ENCODE measurements at regions not wholly inside any gene's neighbourhood (a gene's known extent, or its start where the extent isn't known, plus 50 kb on each side); places are given as distances from the start of the nearest gene placed in this dataset.
"Not testable (repeated sequence)": the region's sequence is repeated elsewhere in the genome, so short reads cannot be mapped to it uniquely, and the experiment has no call there.

DNA sequence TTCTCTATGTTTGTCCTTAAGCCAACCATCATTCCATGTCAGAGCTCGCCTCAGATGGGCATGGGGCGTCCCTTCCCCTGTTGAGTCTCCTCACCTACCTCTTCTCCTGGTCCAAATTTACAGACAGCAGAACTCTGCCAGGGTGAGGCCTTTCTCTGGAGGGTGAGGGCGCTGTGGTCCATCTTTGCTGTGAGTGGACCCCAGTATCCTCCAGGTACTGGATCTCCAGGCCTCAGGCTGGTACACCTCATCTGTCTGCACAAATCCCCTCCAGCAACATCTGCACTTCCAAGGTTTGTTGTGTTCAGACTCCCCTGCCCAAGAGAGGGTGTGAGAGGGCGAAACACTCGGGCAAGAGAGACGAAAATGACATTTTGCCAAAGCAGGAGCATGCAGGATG lies 63.9 kb upstream of the EDAR start:
- no peaks in the 10 kb centered on the region for H3K36me3 ChIP-seq (replicated peaks; ENCODE audit: insufficient read depth, low read length)
- H3K4me2 ChIP-seq (ENCODE audit: low read depth, low read length), result no peak overlapping the region
- no peaks in the 10 kb centered on the region for H4K20me1 ChIP-seq (ENCODE audit: insufficient read depth, low read length)
- no peak overlapping the region for H3K9ac ChIP-seq (ENCODE audit: low read length)
- no peaks in the 10 kb centered on the region for H3K79me2 ChIP-seq (ENCODE audit: low read length)
- no peaks in the 10 kb centered on the region for H3K4me1 ChIP-seq (ENCODE audit: low read length)
- TF ChIP-seq EZH2phosphoT487 (IDR thresholded peaks at IDR 0.05; ENCODE audit: low read length), result no peak
- TF ChIP-seq, protein P1, sequence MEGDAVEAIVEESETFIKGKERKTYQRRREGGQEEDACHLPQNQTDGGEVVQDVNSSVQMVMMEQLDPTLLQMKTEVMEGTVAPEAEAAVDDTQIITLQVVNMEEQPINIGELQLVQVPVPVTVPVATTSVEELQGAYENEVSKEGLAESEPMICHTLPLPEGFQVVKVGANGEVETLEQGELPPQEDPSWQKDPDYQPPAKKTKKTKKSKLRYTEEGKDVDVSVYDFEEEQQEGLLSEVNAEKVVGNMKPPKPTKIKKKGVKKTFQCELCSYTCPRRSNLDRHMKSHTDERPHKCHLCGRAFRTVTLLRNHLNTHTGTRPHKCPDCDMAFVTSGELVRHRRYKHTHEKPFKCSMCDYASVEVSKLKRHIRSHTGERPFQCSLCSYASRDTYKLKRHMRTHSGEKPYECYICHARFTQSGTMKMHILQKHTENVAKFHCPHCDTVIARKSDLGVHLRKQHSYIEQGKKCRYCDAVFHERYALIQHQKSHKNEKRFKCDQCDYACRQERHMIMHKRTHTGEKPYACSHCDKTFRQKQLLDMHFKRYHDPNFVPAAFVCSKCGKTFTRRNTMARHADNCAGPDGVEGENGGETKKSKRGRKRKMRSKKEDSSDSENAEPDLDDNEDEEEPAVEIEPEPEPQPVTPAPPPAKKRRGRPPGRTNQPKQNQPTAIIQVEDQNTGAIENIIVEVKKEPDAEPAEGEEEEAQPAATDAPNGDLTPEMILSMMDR (IDR thresholded peaks at IDR 0.05; ENCODE audit: low read length), result no peak
- no peak for TF ChIP-seq EZH2 (optimal IDR thresholded peaks at IDR 0.05; ENCODE audit: low read depth, low read length)
- no peak overlapping the region for H2AFZ ChIP-seq (ENCODE audit: low read length)
- H3F3A ChIP-seq (ENCODE audit: insufficient read depth, low read length), result no peaks in the 10 kb centered on the region
- no peaks in the 10 kb centered on the region for H3K9me2 ChIP-seq (replicated peaks; ENCODE audit: insufficient read depth, low read length)
- DNase-seq, result no peak
- H3K27me3 ChIP-seq (replicated peaks; ENCODE audit: insufficient read depth, low read length), result no peaks in the 10 kb centered on the region
- H3K4me3 ChIP-seq (ENCODE audit: low read length), result no peak overlapping the region
- no peak overlapping the region for H3K27ac ChIP-seq (ENCODE audit: low read length)
- no peaks in the 10 kb centered on the region for H3K9me3 ChIP-seq (replicated peaks; ENCODE audit: insufficient read depth, low read length)

GRCh38 chr2:109049022-109049421 lies 60.0 kb upstream of the EDAR start:
- no peak overlapping the region for H3K9ac ChIP-seq (ENCODE audit: low read length)

GRCh38 chr2:109048163-109048562 lies 59.1 kb upstream of the EDAR start:
- H3K27me3 ChIP-seq (replicated peaks; ENCODE audit: insufficient read depth, low read length), result no peaks in the 10 kb centered on the region
- H4K20me1 ChIP-seq (ENCODE audit: insufficient read depth, low read length), result no peaks in the 10 kb centered on the region
- no peak for DNase-seq
- H3K9ac ChIP-seq (ENCODE audit: low read length), result no peak overlapping the region
- H3K9me2 ChIP-seq (replicated peaks; ENCODE audit: insufficient read depth, low read length), result no peaks in the 10 kb centered on the region
- H3K4me3 ChIP-seq (ENCODE audit: low read length), result no peak overlapping the region
- no peaks in the 10 kb centered on the region for H3F3A ChIP-seq (ENCODE audit: insufficient read depth, low read length)
- H3K4me1 ChIP-seq (ENCODE audit: low read length), result no peaks in the 10 kb centered on the region
- H2AFZ ChIP-seq (ENCODE audit: low read length), result no peak overlapping the region
- H3K36me3 ChIP-seq (replicated peaks; ENCODE audit: insufficient read depth, low read length), result no peaks in the 10 kb centered on the region
- H3K79me2 ChIP-seq (ENCODE audit: low read length), result no peaks in the 10 kb centered on the region
- no peaks in the 10 kb centered on the region for H3K9me3 ChIP-seq (replicated peaks; ENCODE audit: insufficient read depth, low read length)
- H3K4me2 ChIP-seq (ENCODE audit: low read depth, low read length), result no peak overlapping the region
- no peak for TF ChIP-seq EZH2phosphoT487 (IDR thresholded peaks at IDR 0.05; ENCODE audit: low read length)
- TF ChIP-seq, protein P1 (IDR thresholded peaks at IDR 0.05; ENCODE audit: low read length), result no peak
- TF ChIP-seq EZH2 (optimal IDR thresholded peaks at IDR 0.05; ENCODE audit: low read depth, low read length), result no peak
- no peak overlapping the region for H3K27ac ChIP-seq (ENCODE audit: low read length)

More at GRCh38 chr2:109049022-109049421, 60.0 kb upstream of the EDAR start:
- H3K27me3 ChIP-seq (replicated peaks; ENCODE audit: insufficient read depth, low read length), result no peaks in the 10 kb centered on the region
- no peak overlapping the region for H2AFZ ChIP-seq (ENCODE audit: low read length)
- no peaks in the 10 kb centered on the region for H3K36me3 ChIP-seq (replicated peaks; ENCODE audit: insufficient read depth, low read length)
- no peaks in the 10 kb centered on the region for H3K9me2 ChIP-seq (replicated peaks; ENCODE audit: insufficient read depth, low read length)
- no peak for TF ChIP-seq EZH2phosphoT487 (IDR thresholded peaks at IDR 0.05; ENCODE audit: low read length)
- no peak for TF ChIP-seq EZH2 (optimal IDR thresholded peaks at IDR 0.05; ENCODE audit: low read depth, low read length)
- TF ChIP-seq, protein P1 (IDR thresholded peaks at IDR 0.05; ENCODE audit: low read length), result no peak
- H3K9me3 ChIP-seq (replicated peaks; ENCODE audit: insufficient read depth, low read length), result no peaks in the 10 kb centered on the region
- no peaks in the 10 kb centered on the region for H4K20me1 ChIP-seq (ENCODE audit: insufficient read depth, low read length)
- no peaks in the 10 kb centered on the region for H3K4me1 ChIP-seq (ENCODE audit: low read length)
- DNase-seq, result no peak
- no peak overlapping the region for H3K27ac ChIP-seq (ENCODE audit: low read length)
- H3K4me2 ChIP-seq (ENCODE audit: low read depth, low read length), result no peak overlapping the region
- no peaks in the 10 kb centered on the region for H3K79me2 ChIP-seq (ENCODE audit: low read length)
- no peak overlapping the region for H3K4me3 ChIP-seq (ENCODE audit: low read length)
- no peaks in the 10 kb centered on the region for H3F3A ChIP-seq (ENCODE audit: insufficient read depth, low read length)

GRCh38 chr2:109047569-109047968 lies 58.5 kb upstream of the EDAR start:
- H3K4me1 ChIP-seq (ENCODE audit: low read length); H2AFZ ChIP-seq (ENCODE audit: low read length); H3K9me2 ChIP-seq (replicated peaks; ENCODE audit: insufficient read depth, low read length); H3K36me3 ChIP-seq (replicated peaks; ENCODE audit: insufficient read depth, low read length); H3K27ac ChIP-seq (ENCODE audit: low read length); DNase-seq; H3F3A ChIP-seq (ENCODE audit: insufficient read depth, low read length); H3K79me2 ChIP-seq (ENCODE audit: low read length); H3K9ac ChIP-seq (ENCODE audit: low read length); H3K27me3 ChIP-seq (replicated peaks; ENCODE audit: insufficient read depth, low read length); H4K20me1 ChIP-seq (ENCODE audit: insufficient read depth, low read length); H3K4me2 ChIP-seq (ENCODE audit: low read depth, low read length); H3K9me3 ChIP-seq (replicated peaks; ENCODE audit: insufficient read depth, low read length); H3K4me3 ChIP-seq (ENCODE audit: low read length): not testable (repeated sequence)

Measured in MM.1S (cell line).